GM19397 (cell line): ENCODE measurements at regions not wholly inside any gene's neighbourhood (a gene's known extent, or its start where the extent isn't known, plus 50 kb on each side); places are given as distances from the start of the nearest gene placed in this dataset.
"Not testable (repeated sequence)": the region's sequence is repeated elsewhere in the genome, so short reads cannot be mapped to it uniquely, and the experiment has no call there.

Experiments used
- ATAC-seq: cut with Tn5 transposase; IDR thresholded peaks from one replicate; pipeline ENCODE4 v1.9.1; 2021; ENCODE audit warnings: mild to moderate bottlenecking, moderate library complexity; ENCODE audit not compliant: unreplicated experiment

DNA sequence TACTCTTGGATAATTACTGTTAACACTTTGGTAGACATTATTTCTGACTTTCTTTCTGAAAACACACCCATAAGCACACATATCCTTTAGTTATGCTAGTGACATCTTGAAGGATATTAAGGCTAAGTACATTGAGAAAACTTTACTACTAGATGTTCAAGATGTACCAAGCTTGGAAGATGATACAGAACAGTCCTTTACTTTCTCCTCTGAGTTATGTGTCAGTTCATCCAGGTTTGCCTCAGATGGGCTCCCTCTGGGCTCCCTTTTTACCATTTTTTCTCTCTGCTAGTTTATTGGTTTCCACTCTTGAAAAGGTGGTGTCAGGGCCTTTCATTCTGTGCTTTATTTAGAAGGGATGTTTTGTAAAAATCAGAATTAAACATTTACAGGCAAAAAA lies 172.3 kb downstream of the S1PR1 start:
- ATAC-seq, result no peak

DNA sequence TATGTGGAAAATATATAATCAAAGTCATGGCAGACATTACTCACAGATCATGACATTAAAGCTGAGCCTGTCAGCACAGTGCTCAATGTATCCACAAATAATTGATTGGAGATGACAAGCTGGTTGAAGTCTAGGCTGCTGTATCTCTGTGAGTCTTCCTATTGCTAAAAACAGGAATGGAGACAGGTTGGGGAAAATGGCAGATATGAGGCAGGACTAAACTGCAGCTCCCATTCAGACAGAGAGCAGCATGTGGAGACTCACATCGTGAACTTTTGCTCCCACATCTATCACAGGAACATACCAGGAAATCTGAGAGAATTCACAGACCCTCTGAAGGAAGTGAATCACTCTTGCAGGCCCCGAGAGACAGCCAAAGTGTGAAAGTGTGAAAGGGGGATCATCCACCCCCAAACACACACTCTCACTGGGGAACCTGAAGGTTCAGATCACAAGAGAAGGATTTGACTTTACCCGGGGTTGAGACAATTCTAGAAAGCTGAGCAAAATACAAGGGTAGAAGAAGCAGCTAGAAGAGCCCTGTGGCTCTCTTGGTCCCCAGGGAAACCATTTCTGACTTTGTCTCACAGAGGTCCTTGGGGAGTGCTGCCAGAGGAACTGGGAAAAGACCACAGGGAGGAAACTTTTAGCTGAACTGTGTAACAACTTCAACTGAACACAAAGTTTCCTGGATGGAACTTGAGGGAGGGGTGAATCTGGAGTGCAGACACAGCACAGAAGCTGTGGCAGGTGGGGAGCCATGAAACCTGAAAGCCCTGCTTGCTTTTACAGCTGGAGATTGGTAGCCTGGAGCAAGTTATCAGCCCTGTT lies 173.4 kb downstream of the S1PR1 start:
- peak; percentile 41 for ATAC-seq

DNA sequence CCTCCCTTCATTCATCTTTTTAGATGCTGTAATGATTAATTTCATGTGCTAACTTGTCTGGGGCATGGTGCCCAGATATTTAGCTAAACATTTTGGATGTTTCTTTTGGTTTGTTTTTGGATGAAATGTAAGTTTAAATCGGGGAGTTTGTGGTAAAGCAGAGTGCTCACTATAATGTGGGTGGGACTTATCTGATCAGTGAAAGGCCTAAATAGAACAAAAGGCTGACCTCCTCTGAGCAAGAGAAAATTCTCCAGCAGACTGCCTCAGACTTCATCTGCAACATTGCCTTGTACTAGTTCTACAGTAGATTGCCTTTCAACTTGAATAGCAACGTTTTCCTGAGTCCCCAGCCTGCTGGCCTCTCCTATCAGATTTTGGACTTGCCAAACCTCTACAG lies 183.6 kb downstream of the S1PR1 start:
- no peak for ATAC-seq

DNA sequence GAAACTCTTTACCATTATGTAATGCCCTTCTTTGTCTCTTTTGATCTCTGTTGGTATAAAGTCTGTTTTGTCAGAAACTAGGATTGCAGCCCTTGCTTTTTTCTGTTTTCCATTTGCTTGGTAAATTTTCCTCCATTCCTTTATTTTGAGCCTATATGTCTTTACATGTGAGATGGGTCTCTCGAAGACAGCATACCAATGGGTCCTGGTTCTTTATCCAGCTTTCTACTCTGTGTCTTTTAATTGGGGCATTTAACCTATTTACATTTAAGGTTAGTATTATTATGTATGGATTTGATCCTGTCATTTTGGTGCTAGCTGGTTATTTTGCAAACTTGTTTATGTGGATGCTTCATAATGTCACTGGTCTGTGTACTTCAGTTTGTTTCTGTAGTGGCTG lies 191.3 kb downstream of the S1PR1 start:
- not testable (repeated sequence) for ATAC-seq

DNA sequence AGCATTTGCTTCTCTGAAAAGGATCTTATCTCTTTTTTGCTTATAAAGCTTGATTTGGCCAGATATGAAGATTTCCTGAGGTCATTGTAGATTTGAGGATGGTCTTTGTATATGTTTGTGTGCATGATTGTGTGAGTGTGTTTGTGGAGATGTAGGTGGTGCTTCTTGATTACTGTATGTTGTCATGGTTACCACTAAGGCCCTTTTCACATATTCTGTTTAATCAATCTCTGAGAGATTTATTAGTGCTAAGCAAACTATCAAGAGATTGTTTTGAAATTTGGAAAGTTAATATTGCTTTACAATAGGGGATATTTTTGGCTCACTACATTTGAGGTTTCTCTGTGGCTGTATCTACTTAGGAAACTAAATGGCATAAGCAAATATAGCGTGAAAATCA lies 191.7 kb downstream of the S1PR1 start:
- ATAC-seq, result no peak

DNA sequence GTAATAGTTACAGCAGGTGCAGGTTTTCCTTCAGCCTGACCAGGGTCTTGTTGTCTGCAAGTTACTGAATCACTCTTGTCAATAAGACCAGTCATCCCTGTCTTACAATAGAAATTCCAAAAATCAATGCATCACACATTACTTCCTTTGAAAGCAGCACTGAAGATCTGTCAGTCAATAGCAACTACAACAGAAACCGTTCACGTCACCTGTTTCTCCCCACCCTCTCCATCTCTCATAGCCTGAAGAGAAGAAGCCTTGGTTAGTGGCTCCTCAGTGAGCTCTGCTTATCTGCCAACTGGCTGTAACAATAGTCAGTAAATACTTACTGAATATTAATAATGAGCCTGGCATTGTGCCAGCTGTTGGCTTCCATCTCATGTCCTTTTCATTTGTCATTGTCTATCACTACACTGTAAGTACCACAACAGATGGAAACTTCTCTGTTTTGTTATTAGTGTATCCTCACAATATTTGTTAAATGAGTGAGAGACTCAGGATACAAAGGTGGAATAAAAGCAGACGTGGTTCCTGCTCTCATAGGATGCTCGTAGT lies 195.2 kb downstream of the S1PR1 start:
- ATAC-seq, result peak; percentile 47

DNA sequence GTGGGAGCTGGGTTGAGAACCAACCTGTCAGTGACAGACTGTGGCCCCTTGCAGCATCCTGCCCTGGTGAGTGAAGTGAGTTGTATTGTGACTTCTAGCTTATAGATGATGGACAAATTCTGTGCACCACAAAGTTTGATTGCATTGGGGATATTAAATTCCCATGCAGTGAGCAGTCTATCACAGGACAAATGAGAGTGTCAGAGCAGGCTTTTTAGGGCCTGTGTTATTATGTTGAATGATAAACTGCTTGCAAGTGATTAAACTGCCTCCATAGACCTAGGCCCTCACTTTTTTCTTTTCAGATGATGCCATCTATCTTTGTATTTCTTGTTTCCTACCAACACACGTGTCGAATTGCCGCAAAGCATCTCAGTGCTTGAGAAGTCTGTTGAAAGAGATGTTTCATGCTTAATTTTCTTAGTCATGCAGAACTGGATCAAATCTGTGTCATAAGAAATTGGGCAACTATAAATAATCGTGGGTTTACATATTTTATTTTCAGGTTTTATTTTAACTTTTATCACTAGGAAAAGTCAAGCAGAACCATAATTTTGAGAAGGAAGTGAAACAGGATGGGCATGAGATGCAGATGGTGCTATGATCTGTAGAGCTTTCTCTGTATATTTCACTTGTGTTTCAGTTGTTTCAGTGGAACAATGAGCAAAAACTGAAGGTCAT lies 199.2 kb downstream of the S1PR1 start:
- ATAC-seq, result peak; percentile 63

DNA sequence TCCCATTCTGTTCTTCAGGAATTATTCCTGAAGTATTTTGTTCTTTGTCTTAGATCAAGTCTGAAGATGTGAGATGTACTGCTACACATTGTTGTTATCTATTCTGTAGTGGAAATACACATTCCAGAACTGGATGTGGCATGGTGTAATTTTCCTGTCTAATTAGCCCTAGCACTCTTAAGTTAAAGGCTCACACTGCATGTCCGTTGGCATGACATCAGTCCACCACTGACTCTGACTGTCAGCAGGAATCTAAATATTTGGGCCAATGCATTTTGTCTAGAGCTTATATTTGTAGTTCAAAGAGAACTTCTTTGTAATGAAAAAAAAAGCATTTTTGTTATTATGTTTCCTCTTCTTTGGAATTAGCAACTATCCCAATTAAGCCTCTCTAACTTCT lies 201.0 kb downstream of the S1PR1 start:
- ATAC-seq, result no peak

DNA sequence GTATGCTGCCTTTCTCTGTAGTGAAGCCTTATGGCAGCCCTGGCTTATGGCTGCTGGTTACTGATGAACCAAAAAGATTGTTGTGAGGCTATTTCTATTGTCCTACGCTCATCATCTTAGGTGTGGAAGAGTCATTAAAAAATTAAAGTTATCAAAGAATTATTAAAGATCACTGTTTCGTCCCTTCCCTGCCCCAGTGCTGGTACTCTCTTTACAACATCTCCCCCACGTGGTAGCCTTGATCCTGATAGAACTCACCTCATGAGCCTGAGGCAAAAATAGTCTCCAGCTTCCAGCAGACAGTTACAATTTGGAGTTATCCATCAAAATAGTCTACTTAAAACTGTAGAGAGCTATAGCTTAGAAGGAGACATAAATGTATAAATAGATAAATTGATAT lies 201.5 kb downstream of the S1PR1 start:
- peak; percentile 32 for ATAC-seq

DNA sequence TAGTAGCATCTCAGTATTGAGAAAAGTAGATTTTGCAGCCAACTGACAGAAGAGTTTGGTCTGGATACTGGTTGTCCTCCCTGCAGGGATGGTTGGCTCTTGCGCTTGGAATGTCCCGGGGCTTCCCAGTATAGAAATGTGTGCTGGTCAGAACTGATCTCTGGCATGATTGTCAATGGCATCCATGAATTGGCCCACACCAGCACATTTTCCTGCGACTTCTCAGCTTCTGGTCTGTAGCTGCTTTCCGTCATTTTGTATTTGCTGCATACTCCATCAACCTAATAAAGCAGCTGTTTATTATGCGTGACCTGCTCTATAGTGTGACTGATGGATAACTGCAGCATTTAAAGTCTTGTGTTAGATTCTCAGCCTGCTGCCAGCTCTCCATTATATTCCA lies 203.7 kb downstream of the S1PR1 start:
- ATAC-seq, result no peak

DNA sequence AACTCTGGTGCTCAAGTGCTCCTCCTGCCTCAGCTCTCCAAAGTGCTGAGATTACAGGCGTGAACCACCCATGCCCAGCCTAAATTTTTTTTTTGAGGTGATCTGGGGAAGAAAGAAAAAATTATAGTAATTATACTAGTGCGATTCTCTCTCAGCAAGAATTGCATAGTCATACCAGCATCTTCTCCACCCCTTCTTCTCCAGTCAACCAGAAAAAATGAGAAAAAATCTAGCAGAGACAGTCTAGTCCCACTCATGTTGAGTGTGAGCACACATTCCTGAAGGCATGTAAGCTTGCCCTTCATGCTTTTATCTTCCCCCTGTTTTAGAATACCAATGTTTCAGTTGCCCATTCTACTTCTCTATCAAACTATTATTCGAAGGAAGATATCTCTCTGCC lies 207.6 kb downstream of the S1PR1 start:
- ATAC-seq, result no peak

DNA sequence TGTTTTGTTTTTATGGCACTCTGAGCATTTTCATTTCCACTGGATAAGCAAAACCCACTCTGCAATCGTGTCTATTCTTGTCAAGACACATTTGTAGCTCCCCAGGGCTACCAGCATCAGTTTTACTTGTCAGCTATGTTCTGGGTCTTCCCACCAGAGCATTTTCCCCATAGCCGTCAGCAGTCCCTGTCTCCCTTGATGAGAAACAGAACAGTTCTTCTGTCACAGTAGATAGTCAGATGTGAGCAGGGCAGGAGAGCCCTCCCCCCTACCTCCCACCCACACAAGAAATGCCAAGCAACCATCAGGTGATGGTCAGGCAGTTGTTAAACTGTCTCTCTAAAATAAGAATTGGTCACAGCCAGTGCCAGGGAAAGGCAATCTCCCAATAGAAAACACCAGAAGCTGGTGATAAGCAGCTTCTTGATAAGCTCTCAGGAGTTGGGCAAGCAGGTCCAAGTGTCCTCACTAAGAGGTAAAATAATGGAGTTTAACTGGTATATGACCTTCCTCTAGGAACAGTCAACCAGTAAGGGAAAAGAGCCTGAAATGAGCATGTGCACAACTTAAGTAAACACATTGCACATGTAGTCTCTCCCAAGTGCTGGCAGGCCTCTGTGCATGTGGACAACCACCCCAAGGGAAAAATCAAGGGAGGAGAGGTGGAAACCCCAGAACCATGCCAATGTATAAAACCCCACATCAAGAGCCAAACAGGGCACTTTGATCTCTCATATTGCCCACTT lies 208.2 kb downstream of the S1PR1 start:
- no peak for ATAC-seq

DNA sequence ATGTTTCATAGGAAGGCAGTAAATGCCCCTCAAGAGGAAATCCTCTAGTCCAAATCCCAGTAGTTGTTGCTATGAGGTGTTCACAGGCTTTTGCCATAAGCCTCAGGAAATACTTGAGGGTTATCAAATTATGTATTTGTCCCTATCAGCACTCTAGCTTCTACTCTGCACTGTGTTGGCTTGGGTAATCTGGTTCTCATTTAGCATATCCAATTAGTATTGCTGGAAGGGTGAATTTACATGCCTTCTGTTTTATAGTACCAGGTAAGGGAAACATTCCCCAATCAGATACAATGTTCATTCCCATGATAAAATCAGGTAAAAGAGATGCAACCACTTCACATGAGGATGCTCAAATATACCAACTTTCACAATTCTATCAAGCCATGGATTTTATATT lies 211.2 kb downstream of the S1PR1 start:
- no peak for ATAC-seq

DNA sequence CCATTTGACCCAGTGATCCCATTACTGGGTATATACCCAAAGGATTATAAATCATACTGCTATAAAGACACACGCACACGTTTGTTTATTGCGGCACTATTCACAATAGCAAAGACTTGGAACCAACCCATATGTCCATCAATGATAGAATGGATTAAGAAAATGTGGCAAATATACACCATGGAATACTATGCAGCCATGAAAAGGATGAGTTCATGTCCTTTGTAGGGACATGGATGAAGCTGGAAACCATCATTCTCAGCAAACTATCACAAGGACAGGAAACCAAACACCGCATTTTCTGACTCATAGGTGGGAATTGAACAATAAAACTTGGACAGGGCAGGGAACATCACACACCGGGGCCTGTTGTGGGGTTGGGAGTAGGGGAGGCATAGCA lies 213.9 kb downstream of the S1PR1 start:
- ATAC-seq, result not testable (repeated sequence)

DNA sequence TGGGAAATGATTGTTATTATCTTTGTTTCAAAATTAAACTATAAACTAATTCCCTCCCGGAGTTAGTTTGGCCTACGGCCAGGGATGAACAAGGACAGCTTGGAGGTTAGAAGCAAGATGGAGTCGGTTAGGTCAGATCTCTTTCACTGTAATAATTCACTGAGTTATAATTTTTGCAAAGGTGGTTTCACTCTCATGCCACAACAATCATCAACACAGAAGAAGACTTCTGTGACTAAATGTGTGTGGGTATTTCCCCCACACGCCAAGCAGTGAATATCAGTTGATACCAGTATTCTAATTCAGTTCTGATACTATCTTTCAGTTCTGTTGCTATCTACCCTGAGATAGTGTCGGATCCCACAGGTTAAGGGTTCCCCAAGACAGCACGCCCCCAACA lies 215.1 kb downstream of the S1PR1 start:
- ATAC-seq, result peak; percentile 43

DNA sequence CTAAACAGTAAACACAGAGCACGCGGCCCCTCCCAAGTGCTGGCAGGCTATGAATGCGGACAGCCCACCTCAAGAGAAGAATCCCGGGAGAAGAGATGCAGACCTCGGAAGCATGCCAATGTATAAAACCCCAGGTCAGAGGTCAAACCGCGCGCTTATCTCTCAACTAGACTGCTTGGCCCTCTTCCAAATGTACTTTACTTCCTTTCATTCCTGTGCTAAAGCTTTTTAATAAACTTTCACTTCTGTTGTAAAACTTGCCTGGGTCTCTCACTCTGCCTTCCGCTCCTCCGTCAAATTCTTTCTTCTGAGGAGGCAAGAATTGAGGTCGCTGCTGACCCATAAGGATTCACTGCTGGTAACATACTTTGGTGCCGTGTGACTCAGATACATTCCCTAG lies 216.0 kb downstream of the S1PR1 start:
- ATAC-seq, result no peak

DNA sequence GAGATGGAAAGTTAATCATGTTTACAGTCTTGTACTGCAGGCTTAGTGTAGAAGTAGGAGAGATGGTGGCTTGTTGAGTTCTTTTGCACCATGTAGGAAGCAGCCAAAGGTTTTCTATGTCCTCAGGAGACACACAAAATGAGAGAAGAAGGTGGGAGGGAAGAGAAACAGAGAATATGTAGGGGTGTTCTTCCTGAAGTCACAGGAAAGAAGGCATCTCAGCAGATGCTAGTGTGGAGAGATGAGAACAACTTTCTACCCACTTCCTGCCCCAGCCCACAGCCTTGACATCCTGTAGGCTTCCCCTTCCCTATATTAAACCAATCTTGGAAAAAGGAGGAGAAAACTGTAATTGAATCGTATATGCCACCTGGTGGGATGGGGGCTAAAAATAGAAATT lies 217.0 kb downstream of the S1PR1 start:
- ATAC-seq, result peak; percentile 40

DNA sequence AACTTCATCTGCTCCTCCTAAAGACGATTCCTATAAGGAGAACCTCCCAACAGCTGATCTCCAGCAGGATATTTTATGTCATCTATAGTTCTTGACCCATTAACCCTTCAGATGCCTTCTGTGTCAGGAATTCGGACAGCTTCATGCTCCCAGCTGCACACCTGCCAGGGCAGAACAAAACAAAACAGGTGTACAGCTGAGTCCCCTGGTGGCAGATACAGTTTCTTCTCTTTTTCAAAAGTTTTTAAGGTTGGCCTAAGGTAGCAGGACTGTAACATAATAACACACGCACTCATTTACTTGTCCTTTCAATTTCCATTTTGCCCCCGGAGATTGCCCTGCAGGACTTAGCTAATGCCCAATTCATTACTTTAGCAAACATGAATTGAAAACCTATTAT lies 218.3 kb downstream of the S1PR1 start:
- ATAC-seq, result no peak

DNA sequence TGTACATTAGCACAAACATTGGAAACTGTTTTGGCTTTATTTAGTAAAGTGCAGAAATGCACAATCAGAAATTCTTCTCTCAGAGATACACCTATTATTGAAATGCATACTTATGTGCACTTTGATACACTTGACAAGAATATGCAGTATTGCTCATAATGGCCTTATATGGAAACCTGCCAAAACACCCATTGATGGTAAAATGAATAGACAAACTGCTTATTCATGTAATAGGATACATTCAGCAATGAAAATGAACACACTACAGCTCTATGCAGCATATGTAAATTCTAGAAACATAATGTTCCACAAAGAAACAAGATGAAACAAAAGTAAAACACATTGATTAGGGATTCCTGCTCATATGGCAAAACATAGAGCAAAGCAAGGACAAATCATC lies 223.9 kb downstream of the S1PR1 start:
- no peak for ATAC-seq

DNA sequence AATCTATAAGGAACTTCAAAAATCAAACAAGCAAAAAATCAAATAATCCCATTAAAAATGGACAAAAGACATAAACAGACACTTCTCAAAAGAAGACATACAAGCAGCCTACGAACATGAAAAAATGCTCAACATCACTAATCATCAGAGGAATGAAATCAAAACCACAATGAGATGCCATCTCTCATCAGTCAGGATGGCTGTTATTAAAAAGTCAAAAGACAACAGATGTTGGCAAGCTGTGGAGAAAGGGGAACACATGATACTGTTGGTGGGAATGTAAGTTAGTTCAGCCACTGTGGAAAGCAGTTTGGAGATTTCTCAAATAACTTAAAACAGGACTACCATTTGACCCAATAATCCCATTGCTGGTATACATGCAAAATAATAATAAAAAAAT lies 226.4 kb downstream of the S1PR1 start:
- no peak for ATAC-seq

DNA sequence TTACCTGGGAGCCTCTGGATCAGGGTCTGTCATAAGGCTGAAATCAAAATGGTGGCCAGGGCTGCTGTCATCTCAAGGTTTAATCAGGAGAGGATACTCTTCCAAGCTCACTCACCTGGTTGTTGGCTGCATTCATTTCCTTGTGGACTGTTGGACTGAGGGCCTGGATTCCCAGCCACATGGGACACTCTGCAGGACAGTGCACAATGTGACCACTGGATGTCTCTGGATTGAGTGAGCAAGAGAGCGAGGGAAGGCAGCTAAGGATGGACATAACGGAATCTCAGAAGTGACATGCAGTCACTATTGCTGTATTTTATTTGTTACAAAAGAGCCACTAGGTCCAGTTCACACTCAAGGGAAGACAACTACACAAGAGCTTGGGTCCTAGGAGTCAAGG lies 229.1 kb downstream of the S1PR1 start:
- ATAC-seq, result no peak
